ENCODE measurements at regions not wholly inside any gene's neighbourhood (a gene's known extent, or its start where the extent isn't known, plus 50 kb on each side); places are given as distances from the start of the nearest gene placed in this dataset.

DNA sequence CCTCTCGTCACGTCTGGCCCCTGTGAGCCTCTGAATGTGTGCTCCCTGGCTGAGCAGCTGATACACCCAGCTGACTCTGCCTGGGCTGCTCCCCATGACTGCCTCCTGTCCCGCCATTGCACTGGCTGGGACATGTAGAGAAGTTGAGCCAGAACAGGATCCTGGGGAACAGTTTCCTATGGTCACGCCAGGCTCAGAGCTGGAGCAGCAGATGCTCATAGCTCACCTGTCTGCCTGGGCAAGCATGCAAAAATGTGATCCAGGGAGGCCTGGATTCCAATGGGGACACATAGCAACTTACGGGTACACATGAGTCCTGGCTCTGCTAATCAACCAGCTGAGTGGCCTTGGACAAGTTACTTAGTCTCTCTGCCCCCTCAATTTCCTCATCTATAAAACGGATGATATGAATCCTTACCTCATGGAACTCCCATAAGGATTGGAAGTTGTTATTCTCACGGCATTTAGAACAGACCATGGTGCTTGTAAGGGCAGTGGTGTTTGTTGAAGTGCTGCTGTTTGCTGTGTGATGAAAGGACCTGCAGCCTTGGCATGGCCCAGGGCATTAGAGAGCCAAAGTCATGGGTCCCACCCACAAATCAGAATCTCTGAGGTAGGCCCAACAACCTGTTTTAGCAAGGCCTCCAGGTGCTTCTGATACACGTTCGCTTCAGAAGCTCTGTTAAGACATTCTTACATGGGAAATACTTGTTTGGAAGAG lies 150.3 kb upstream of the VANGL1 start:
- DNase-seq: no peak

DNA sequence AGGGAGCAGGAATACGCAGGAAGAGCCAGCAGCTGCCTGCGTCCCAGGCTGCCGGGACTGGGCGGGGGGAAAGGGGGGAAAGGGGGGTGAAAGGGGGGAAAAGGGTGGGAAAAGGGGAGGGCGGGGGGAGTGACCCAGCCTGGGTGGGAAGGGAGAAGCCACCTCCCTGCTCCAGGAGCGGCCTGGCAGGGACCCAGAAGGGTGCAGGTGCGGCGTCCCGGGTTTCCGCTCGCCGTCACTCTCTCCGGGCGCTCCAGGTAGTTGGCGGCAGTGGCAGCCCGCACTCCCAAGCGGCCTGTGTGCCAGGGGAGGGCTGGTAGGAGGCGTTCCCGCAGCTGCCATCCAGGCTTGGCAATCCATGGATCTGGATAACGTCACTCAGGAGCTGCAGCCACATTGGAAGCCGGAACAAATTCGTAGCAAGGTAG lies 141.0 kb upstream of the NGF start:
- no peak for DNase-seq

DNA sequence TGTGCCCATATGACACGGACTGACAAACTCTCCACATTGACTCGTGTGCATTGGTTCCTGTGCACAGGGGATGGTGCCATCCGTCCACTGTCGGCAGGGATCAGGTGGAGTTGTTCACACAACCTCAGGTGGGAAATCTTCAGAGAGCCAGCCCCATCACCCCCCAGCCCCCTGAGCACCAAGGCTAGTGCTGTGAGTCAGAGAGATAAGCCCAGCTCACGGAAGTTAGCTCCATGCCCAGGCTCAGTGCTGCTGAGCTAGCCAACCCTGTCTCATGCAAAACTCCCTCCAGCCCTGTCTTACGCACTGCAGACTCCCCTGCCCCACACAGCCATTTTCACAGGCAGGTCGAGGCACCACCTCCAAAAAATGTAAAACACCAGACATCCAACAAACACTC lies 139.0 kb upstream of the NGF start:
- no peak for DNase-seq

DNA sequence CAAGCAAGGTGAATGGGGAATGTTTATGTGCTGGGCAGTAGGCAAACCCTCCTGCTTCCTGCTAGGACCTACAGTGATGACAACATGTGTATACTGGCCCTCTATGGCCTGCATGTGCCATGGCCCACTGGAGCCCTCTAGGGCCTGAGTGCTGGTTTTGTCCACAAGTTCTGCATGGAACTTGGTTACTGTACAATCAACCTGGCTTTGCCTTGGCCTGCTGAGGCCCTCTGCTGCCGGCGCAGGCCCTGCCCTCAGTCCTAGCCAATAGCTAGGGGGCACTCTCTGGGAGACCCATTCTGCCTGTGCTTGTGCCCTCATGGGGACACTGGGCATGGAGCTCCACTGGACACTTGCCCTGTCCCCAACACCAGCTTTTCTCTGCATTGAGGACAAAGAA lies 138.6 kb upstream of the NGF start:
- no peak for DNase-seq

DNA sequence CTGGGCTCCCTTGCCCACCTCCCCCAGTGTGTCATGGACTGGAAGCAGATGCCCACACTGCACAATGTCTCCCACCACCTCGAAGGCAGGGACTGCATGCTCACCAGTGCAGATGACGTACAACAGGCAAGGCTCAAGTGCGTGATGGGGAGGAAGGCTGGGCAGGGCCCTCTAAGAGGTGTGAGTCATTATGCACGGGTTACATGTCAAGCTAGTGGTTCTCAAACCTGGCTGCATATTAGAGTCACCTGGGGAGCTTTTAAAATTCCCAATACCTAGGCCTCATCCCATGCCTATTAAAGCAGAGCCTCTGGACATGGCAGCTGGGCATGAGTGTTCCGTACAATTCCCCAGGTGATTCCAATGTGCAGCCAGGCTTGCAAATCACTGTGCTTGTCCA lies 137.9 kb upstream of the NGF start:
- no peak for DNase-seq

DNA sequence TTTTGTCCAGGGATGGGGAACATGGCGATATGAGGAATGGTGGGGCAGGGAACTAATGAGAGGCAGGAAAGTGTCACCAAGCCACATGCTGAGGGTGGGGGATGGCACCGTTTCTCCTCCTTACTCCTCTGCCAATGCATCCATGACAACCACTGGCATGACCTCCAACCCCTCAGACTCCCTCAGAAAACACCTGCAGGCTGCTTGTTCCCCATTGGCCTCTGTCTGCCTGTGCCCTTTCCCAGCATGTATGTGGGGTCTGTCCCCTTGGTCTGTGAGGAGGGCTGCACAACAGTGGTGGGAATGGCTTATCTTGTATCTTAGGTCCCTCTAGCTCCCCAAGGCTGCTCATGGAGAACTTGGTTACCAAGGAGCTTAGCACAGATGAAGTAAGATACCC lies 137.2 kb upstream of the NGF start:
- no peak for DNase-seq

DNA sequence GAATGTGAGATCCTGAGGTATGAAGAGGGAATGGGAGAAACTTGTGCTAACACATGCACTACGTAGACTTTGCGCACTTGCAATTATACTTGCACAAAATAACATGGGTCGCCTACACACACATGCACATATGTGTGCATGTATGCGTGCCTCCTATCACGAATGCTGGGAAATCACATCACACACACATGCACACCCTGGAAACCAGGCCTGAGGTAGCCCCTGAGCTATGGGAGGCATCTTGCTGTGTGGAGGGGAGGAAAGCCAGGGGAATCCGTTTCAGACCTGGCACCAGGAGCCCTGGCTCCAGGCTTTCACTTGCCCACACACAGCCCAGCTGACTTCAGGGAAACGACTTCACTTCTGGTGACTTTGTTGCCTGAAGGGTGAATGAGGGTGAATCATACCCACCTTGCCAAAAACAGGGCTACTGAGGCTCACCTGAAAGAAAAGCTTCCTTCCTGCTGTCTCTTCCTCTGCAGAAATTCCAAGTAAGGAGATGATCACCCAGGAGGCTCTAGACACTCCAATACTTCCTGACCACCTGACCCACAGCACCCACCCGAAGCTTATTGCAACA lies 136.0 kb upstream of the NGF start:
- DNase-seq: no peak

DNA sequence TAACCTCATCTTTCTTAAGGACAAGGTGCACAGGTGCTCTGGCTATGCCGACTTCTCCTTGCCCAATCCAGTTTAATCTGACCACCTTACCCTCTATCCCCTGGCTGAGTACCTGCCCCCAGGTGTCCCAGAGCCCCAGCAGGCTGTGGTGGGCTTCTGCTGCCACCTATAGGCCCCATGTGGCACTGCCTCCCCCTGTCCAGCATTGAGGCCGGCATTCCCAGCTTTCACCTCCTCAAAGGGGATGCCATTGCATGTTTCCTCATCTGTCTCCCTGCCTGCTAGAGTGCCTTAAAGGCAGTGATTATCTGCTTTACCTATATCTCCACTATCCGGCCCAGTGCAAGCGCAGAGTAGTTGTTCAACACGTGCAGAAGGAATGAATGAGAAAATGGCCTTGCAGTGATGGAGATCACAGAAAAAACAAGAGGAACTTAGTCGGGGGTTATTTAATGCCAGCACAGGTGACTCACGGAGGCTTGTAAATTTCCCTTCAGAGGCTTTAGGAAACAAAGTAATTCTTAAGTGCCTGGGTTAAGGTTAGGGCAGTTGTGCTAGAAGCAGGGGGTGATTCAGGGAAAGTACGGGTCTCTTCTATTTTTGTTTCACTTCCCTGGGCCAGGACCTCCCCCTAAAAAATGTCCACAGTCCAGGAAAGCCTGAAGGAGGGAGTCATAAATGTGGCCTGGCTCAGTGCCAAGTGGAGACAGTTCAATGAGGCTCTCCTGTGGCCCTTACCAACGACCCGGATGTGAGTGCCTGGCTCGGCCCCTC lies 131.8 kb upstream of the NGF start:
- DNase-seq: peak; percentile 25

DNA sequence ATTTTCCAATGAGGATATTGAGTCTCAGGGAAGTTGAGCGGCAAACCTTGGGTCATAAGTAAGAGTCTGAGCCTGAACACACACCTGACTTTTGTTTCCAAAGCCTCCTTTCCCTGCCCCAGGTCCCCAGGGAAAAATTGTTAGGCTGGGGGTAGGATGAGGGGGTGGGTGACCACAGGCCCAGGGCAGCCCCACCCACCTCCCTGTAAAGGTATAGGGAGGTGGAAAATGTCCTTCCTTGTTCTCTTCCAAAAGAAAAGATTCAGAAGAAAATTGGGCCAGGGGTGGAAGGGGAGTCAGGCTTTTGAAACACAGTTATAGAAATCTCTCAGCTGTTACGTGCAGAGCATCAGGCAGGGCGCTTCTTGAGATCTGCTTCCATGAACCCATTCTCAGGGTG lies 129.7 kb upstream of the NGF start:
- DNase-seq: no peak

DNA sequence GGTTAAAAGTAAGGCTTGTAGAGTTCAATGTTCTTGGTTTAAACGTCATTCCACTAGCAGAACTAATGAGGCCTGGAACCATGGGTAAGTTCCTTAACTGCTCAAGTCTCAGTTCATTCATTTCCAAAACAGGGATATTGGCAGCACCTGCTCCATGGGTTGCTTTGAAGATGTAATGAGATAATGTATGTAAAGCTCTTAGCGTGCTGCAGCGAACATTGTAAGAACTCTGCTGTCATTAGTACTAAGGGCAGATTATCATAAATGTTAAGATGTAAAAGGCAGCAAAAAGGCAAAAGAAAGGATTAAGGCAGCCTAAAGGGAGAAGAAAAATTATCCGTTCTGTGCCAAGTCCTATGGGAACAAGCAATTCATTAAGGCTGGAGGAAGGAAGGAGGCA lies 129.1 kb upstream of the NGF start:
- no peak for DNase-seq

DNA sequence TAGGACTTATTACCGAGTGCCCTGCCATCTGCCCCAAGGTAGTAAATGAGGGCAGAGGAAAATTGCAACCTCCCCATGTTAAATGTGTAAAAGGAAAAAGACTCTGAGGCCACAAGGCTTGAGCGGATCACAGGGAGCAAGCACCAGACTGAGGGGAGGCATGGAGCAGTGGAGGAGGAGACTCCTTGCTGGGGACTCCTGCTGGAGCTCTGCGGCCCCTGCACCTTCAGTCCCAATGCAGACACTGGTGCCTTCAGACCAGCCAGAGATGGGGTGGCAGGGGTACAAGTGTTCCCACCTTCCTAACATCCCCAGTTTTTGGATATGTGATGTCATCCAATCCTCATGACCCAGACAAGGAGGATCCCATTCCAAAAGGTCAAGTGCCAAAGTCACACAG lies 128.4 kb upstream of the NGF start:
- no peak for DNase-seq

DNA sequence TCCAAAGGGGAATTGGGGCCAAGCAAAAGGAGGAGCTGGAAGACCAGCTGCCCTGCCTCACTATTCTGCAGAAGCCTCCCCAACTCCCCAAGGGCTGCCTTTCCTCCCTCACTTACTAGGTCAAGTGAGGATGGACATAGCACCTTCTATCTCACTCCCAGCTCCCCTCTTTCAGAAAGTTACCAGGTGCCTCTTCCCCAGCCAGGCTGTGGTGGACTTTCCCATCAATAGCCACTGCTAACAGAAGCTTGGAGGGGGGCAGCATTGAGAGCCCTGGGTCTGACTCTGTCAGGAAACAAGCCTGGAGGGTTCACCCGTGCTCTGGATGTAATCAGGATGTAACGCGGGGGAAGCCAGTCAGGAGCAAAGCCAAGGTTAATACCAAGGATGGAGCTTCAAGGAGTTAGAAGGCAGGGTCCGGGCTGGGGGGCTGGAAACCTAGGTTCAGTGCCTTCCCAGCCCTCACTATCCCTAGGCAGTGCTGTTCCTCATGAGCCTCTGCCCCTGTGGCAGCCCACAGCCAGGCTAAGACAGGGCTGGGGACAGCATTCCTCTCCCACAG lies 127.8 kb upstream of the NGF start:
- DNase-seq: no peak

DNA sequence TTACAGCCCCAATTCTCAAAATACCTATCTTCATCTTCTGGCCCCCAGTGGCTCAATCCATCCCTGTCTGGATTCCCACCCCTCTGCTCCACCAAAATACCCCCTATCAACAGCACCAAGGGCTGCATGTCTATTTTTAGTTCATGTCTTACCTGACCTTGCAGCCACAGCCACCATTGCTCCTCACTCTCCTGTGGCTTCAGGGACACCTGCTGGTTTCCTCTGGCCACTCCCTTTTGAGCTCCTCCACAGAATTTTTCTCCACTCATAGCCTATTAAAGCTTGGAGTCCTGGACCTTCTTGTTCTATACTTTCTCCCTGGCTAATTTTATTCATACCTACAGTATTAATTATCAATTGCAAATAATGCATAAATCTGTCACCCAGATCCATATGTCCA lies 125.3 kb upstream of the NGF start:
- peak; percentile 17 to 41 for DNase-seq

DNA sequence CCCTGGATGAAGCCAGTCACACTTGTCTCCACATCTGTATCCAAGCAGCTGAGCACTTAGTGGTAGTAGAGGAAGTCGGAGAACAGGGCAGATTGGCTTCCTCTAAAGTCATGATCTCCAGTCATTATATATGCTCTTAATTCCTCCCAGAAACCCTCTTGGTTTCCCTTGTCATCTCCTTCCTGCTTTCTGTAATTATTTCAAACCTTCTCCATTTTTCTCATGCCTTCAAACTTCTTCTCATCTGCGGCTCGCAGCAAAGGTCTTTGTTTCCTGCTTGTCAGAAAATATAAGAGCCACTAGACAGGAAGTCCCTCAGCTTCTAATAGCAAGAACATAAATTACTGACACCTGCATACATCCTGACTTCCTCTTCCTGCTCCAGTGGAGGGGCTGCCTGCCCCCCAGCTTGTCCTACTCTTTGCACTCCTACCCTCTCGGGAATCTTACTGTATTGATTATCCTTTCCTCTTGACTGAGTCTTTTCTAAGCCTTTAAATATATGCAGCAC lies 124.6 kb upstream of the NGF start:
- no peak for DNase-seq

DNA sequence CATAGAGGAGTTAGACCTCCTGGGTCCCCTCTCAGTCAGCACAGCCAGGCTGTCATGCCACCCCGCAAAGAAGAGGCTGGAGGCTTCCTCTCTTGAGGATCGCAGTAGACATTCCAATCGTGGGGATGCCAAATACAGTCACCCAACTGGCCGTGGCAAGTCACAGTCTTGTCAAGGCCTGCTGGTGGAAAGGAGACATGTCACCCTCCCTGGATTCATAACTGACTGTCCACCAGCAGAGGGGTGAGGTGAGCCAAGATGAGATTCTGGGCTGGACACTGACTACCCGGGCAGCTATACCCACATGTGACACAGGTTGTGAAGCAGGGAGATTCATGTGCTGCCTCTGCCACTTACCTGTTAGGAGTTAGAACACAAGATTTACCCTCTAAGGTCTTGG lies 123.5 kb upstream of the NGF start:
- no peak for DNase-seq

DNA sequence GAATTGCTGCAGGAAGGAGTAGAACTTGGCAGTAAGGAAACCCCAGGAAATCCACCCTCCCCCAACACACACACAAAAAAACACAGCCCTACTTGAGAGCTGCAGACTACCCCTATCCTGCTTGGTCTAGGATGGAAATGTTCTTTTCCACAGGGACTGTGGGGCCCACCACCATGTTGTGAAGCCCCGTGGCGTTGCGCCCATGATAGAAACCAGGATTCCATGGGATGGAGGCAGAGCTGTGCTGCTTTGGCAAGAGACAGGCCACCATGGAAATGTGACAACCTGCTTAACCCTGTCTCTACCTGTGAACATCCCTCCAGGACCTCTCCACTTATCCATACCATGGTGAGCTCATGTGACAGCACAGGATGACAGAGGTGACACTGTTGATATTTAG lies 121.1 kb upstream of the NGF start:
- DNase-seq: no peak

DNA sequence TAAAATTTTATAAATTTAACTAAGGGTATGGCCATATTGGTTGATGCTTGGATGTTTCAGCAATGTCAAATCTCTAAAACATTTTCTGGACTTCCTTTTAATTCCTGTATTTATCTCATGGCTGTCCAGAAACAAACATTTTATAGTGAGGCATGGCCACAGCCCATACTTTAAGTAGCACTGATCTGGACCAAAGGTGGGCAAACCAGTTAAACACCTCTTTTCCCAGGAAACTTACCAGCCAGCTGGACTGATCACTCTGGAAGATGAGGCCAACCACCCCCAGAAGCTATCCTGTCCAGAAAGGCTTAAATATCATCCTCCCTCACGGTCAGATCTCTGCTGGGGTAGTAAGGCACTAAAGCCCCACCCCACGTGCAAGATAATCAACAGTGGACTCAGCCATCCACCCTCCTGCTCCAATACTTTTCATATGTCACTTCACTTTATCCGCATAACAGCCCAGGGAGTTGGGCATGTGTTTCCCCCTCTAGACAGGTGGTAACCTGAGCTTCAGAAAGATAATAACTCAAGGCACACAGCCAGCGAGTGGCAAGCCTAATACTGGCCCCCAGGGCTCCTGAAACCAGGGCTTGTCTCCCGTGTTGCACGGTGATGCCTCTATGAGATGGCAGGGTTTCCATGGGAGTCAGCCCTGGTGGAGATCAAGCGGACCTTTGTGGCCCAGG lies 120.5 kb upstream of the NGF start:
- DNase-seq: no peak

DNA sequence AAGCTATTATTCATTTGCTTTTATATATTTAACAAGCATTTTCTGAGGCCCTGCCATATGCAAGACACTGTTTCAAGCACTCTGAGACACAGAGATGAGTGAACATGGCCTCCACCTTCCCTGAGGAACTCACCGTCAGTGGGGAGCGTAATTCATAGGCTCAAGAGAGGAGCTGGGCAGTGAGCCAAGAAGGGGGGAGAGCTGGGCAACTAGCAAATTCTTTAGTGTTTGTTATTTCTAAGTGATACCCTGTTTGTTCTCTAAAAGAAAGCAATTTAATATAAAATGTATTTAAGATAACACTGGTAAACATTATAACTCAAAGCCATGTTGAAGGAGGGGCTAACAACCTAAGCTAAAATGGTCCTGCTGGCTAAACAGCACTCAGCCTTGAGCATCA lies 119.2 kb upstream of the NGF start:
- DNase-seq: peak; percentile 55 to 69

DNA sequence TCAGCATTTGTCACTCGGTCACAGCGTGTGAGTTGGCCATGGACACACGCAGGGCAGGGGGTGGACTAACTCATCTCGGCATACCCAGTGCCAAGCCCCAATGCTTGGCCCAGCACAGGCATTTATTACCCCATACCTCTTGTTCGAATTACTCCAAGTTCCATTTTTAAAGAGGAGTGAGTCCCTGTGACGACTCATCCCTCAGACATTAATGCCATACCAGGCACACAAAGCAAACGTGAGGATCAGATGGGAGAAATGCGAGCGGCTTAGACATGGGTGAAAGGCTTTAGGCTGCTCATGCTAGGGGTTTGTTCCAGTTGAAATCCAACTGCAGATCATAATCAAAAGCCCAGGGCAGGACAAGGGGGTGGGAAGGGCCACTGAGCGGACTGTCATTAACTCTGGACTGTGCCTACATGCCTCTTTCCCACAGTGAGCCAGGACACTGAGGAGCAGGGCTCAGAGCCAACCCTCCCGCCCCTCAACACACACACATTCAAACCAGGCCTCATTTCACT lies 118.5 kb upstream of the NGF start:
- no peak for DNase-seq

DNA sequence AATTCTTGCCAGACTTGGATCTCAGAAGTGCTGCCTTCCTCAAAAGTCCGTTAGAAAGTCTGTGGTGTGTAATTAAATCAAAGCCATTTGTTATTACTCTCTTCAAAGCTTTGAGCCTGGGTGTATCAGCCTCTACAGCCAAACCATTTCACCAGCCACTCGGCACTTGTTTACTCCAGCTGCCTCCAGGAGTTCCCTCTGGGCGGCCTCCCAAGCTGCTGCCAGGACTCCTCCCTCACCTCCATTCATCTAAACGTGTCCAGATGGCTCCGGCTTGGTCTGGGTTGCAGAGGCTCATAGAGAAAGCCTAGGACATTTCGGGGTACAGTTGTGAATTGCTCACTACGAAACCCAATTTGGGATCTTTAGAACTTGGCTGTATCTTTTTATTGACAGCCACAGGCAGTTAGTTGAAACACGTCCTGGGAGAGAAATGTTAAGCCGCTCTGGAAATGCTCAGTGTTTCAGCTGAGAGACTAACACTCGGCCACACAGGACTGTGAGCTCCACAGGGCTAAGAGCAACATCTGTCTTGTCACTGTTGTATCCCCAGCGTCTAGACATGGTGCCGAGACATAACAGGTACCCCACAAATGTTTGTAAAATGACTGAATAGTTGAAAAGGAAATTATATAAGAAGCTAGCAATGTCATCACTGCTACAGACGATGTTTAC lies 116.9 kb upstream of the NGF start:
- DNase-seq: peak in 1 of 2 experiments; percentile 22

DNA sequence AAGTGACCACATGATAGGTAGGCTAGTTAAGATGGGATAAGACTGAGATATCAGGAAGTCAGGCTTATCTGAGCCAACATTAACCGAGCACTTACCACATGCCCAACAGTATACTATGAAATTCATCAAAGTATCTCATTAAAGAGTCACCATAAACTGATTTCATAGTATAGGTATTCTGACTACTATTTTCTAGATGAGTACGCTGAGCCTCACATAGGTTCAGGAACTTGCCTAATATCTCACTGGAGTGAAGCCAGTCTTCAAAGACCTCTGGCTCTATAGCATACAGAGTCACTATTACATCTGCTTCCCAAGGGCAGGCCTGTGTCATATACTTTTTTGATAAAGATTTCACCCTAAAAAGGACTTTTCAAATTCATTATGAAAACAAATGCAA lies 115.6 kb upstream of the NGF start:
- no peak for DNase-seq

DNA sequence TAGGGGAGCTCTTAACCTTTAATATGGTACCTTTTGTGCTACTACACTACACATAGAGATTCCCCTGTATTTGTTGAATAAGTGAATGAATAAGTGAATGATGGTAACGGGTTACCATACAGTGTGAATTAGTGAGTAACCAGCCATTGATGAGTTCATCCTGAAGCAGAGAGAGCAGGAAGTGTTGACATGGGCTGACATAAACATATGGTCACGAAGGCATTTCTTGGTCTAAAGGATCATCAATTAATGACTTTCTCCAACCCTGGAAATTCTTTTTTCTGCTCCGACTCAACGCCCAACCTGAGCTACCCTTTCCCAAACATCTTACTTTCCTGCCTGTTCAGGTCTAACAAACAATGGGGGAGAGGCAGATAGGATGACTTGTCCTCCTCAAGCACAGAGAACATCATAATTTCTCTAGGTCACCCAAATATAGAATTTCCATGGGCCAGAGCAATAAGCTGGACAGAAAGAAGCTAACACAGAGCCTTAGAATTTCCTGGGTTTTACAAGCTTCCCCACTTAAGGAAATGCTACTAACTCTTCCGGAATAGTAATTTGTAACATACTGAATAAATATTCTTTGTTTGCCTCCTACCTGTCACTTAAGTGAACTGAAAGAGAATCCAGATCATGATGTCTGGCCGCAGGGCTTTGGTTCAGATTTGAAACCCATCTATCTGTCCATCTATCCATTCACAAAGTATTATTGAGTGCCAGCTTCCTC lies 114.7 kb upstream of the NGF start:
- no peak for DNase-seq

Measured in NCI-H187 (cell line).